Liver (tissue), 8 donors: ENCODE measurements at regions not wholly inside any gene's neighbourhood (a gene's known extent, or its start where the extent isn't known, plus 50 kb on each side); places are given as distances from the start of the nearest gene placed in this dataset.
"Not testable (repeated sequence)": the region's sequence is repeated elsewhere in the genome, so short reads cannot be mapped to it uniquely, and the experiment has no call there.

Experiments
- DNase-seq: peaks from one replicate; pipeline ENCODE4 v3.0.0-alpha.2; 2017; ENCODE audit warnings: low spot score
- H3K27ac ChIP-seq, 2 donors: one replicate each; pipeline ENCODE4 v1.7.0; 2013; ENCODE audit warnings: inconsistent platforms in 2 of 2, low read length in 2 of 2, control low read depth in 1 of 2, low read depth in 1 of 2, mild to moderate bottlenecking in 1 of 2
- H3K27me3 ChIP-seq, 4 donors: one replicate each; pipeline versions ENCODE4 v1.6.1 to v1.7.0; 2013; ENCODE audit warnings: low read length in 3 of 4, inconsistent platforms in 1 of 4, mild to moderate bottlenecking in 1 of 4, moderate library complexity in 1 of 4; ENCODE audit not compliant: control insufficient read depth in 4 of 4, insufficient read depth in 4 of 4
- H3K36me3 ChIP-seq, 4 donors: one replicate each; pipeline versions ENCODE4 v1.6.1 to v1.7.0; 2013; ENCODE audit warnings: low read length in 3 of 4, mild to moderate bottlenecking in 3 of 4, low read depth in 1 of 4, moderate library complexity in 1 of 4; ENCODE audit not compliant: control insufficient read depth in 4 of 4, insufficient read depth in 3 of 4
- H3K4me1 ChIP-seq, 4 donors: one replicate each; pipeline versions ENCODE4 v1.6.1 to v1.7.0; 2013; ENCODE audit warnings: low read length in 3 of 4, mild to moderate bottlenecking in 3 of 4, moderate library complexity in 1 of 4; ENCODE audit not compliant: control insufficient read depth in 4 of 4, insufficient read depth in 4 of 4
- H3K4me3 ChIP-seq, 3 donors: one replicate each; pipeline versions ENCODE4 v1.6.1 to v1.7.0; 2013; ENCODE audit warnings: low read length in 3 of 3, control low read depth in 1 of 3, low read depth in 1 of 3, mild to moderate bottlenecking in 1 of 3
- H3K9ac ChIP-seq, 2 donors: one replicate each; pipeline ENCODE4 v1.7.0; 2013; ENCODE audit warnings: low read length in 2 of 2, mild to moderate bottlenecking in 2 of 2, moderate library complexity in 2 of 2, control low read depth in 1 of 2, low read depth in 1 of 2
- H3K9me3 ChIP-seq, 4 donors: one replicate each; pipeline versions ENCODE4 v1.6.1 to v1.7.0; 2013; ENCODE audit warnings: low read length in 3 of 4; ENCODE audit not compliant: control insufficient read depth in 4 of 4
- EGR1 ChIP-seq, 2 donors: IDR thresholded peaks; 2 replicates each; pipeline ENCODE4 v1.6.1; 2016 to 2018; ENCODE audit warnings: antibody characterized with exemption in 2 of 2, low read depth in 2 of 2
- FOXA1 ChIP-seq: IDR thresholded peaks from 2 replicates; pipeline ENCODE4 v1.6.1; 2016; ENCODE audit warnings: antibody characterized with exemption
- FOXA2 ChIP-seq: IDR thresholded peaks from 2 replicates; pipeline ENCODE4 v1.6.1; 2016; ENCODE audit warnings: antibody characterized with exemption
- GABPA ChIP-seq, 2 donors: IDR thresholded peaks in 1 of 2; conservative IDR thresholded peaks in 1 of 2; 2 replicates each; pipeline ENCODE4 v1.6.1; 2016; ENCODE audit warnings: antibody characterized with exemption in 2 of 2, mild to moderate bottlenecking in 1 of 2, moderate library complexity in 1 of 2
- HNF4A ChIP-seq, 2 donors: conservative IDR thresholded peaks; 2 replicates each; pipeline ENCODE4 v1.6.1; 2016; ENCODE audit warnings: antibody characterized with exemption in 2 of 2, mild to moderate bottlenecking in 2 of 2
- HNF4G ChIP-seq: IDR thresholded peaks from 2 replicates; pipeline ENCODE4 v1.6.1; 2016; ENCODE audit warnings: antibody characterized with exemption
- JUND ChIP-seq, 2 donors: IDR thresholded peaks; 2 replicates each; pipeline ENCODE4 v1.6.1; 2016; ENCODE audit warnings: antibody characterized with exemption in 2 of 2
- NR2F2 ChIP-seq: IDR thresholded peaks from 2 replicates; pipeline ENCODE4 v1.6.1; 2016; ENCODE audit warnings: antibody characterized with exemption
- RAD21 ChIP-seq, 2 donors: IDR thresholded peaks; 2 replicates each; pipeline ENCODE4 v1.6.1; 2016; ENCODE audit warnings: antibody characterized with exemption in 2 of 2, mild to moderate bottlenecking in 2 of 2
- REST ChIP-seq: IDR thresholded peaks from 2 replicates; pipeline ENCODE4 v1.6.1; 2016; ENCODE audit warnings: antibody characterized with exemption, mild to moderate bottlenecking
- RXRA ChIP-seq, 2 donors: IDR thresholded peaks; 2 replicates each; pipeline ENCODE4 v1.6.1; 2017 to 2018; ENCODE audit warnings: antibody characterized with exemption in 2 of 2, mild to moderate bottlenecking in 1 of 2
- SP1 ChIP-seq: IDR thresholded peaks from 2 replicates; pipeline ENCODE4 v1.6.1; 2018; ENCODE audit warnings: antibody characterized with exemption, mild to moderate bottlenecking
- TAF1 ChIP-seq: conservative IDR thresholded peaks from 2 replicates; pipeline ENCODE4 v1.6.1; 2016; ENCODE audit warnings: antibody characterized with exemption, mild to moderate bottlenecking
- YY1 ChIP-seq: IDR thresholded peaks from 2 replicates; pipeline ENCODE4 v1.6.1; 2016; ENCODE audit warnings: antibody characterized with exemption, mild to moderate bottlenecking
- WGBS: extraction: QIAGEN DNeasy Blood & Tissue Kit; methylation state at CpG from one replicate; pipeline ENCODE4 v1.1.7; 2013; 5-methylcytosine and 5-hydroxymethylcytosine counted together
- TF ChIP-seq, protein P1 (sequence below): IDR thresholded peaks from 2 replicates; pipeline ENCODE4 v1.6.1; 2016; ENCODE audit warnings: antibody characterized with exemption
- TF ChIP-seq, protein P2 (sequence below): IDR thresholded peaks from 2 replicates; pipeline ENCODE4 v1.6.1; 2016; ENCODE audit warnings: antibody characterized with exemption
- TF ChIP-seq, protein P3 (sequence below): IDR thresholded peaks from 2 replicates; pipeline ENCODE4 v1.6.1; 2016; ENCODE audit warnings: antibody characterized with exemption
- TF ChIP-seq, protein P4 (sequence below): fragments of 150-350 bp; IDR thresholded peaks from 2 replicates; pipeline ENCODE4 v1.5.1; 2017; ENCODE audit warnings: improper control_type of control experiment, low read depth, low read length; ENCODE audit not compliant: missing input control
- donor health status: healthy.
- donor health status: healthy.
- donor health status: healthy.
- donor health status: healthy.
- donor health status: healthy.

DNA sequence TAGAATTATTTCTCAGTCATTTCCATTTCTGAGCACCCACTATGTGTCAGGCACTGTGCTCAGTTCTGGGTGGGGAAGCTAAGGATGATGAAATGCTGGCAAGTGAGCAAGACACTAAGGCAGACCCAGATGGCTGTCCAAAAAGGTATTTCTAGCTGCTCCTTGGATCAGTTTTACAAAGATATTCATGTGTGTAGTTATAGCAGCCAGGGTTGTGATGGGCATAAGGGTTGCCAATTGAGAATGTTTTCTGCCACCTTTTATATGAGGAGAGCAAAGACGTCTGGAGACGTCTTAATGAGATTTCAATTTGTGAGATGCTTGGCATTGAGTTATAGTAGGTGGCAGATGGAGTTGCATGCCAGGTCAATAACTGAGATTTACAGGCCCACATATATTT lies 197.1 kb upstream of the RASGRP1 start (continued):
- TF ChIP-seq, protein P1, sequence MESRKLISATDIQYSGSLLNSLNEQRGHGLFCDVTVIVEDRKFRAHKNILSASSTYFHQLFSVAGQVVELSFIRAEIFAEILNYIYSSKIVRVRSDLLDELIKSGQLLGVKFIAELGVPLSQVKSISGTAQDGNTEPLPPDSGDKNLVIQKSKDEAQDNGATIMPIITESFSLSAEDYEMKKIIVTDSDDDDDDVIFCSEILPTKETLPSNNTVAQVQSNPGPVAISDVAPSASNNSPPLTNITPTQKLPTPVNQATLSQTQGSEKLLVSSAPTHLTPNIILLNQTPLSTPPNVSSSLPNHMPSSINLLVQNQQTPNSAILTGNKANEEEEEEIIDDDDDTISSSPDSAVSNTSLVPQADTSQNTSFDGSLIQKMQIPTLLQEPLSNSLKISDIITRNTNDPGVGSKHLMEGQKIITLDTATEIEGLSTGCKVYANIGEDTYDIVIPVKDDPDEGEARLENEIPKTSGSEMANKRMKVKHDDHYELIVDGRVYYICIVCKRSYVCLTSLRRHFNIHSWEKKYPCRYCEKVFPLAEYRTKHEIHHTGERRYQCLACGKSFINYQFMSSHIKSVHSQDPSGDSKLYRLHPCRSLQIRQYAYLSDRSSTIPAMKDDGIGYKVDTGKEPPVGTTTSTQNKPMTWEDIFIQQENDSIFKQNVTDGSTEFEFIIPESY = no peak
- no peak for TF ChIP-seq FOXA1
- TF ChIP-seq JUND (IDR thresholded peaks at IDR 0.05) = no peak
- TF ChIP-seq GABPA (IDR thresholded peaks at IDR 0.05 in 1 of 2, conservative IDR thresholded peaks at IDR 0.05 in 1 of 2) = no peak
- TF ChIP-seq HNF4G = no peak
- no peak for TF ChIP-seq HNF4A (conservative IDR thresholded peaks at IDR 0.05)
- TF ChIP-seq EGR1 (IDR thresholded peaks at IDR 0.05; ENCODE audit: low read depth in 2 of 2) = no peak

DNA sequence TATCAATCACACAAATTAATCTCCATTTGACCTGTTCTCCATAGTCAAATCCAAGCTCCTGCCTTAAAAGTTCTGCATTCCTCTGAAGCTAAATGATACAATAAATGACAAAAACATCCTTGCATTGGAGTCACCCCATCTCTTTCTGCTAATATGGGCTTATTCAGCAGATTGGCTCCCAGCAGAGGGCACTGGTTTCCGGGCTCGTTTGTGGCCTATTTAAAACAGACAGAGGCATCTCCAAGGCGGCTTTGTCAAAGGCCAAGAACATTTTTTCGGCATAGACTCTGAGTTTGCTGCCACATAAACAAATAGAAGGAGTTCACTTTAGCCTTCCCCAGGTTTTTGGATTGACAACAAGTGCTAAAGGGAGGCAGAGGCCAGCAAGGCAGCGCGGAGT lies 204.4 kb upstream of the RASGRP1 start:
- Histone ChIP-seq H3K9ac (no peak overlapping the region), H3K27me3 (peaks cover 0 to 2% (median 0%) of the 10 kb centered on the region in 4 donors), H3K4me3 (no peak overlapping the region), H3K36me3 (no peaks in the 10 kb centered on the region), H3K4me1 (no peaks in the 10 kb centered on the region), H3K9me3 (no peaks in the 10 kb centered on the region), H3K27ac (no peak overlapping the region)
- 51% methylated on average over 6 of the region's 6 CpGs for WGBS
- TF ChIP-seq NR2F2 (no peak), RAD21 (IDR thresholded peaks at IDR 0.05) (peak in 1 of 2 donors; percentile 41)
- DNase-seq = no peak

DNA sequence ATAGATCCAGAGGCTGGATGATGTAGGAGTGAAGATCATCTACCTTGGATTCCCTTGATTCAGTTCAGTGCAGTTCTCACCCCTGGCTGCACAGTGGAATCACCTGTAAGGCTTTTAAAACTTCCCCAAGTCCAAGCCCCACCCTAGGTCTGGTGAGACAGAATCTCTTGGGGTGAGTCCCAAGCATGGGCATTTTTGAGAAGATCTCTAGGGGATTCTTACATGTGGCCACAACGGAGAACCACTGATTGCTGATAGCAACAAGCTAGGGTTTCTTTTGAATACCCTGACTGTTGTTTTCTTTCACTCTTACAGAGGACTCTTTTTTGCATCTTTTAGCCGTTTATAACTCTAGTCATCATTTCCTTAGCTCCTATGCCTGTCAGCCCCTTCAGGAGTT lies 204.9 kb upstream of the RASGRP1 start:
- no peak overlapping the region for H3K9ac ChIP-seq
- H3K4me3 ChIP-seq = no peak overlapping the region
- no peak for DNase-seq
- no peaks in the 10 kb centered on the region for H3K36me3 ChIP-seq
- no peak overlapping the region for H3K27ac ChIP-seq
- 69% methylated on average over 2 of the region's 2 CpGs for WGBS
- TF ChIP-seq REST (no peak), HNF4G (no peak), RAD21 (IDR thresholded peaks at IDR 0.05) (no peak), FOXA2 (no peak), FOXA1 (no peak), GABPA (IDR thresholded peaks at IDR 0.05 in 1 of 2, conservative IDR thresholded peaks at IDR 0.05 in 1 of 2) (no peak), TAF1 (no peak), SP1 (no peak), EGR1 (IDR thresholded peaks at IDR 0.05; ENCODE audit: low read depth in 2 of 2) (no peak), HNF4A (conservative IDR thresholded peaks at IDR 0.05) (no peak), NR2F2 (no peak), JUND (IDR thresholded peaks at IDR 0.05) (no peak), YY1 (no peak), RXRA (IDR thresholded peaks at IDR 0.05) (no peak)
- TF ChIP-seq, protein P2, sequence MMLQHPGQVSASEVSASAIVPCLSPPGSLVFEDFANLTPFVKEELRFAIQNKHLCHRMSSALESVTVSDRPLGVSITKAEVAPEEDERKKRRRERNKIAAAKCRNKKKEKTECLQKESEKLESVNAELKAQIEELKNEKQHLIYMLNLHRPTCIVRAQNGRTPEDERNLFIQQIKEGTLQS = no peak
- TF ChIP-seq, protein P1 = no peak
- TF ChIP-seq, protein P3, sequence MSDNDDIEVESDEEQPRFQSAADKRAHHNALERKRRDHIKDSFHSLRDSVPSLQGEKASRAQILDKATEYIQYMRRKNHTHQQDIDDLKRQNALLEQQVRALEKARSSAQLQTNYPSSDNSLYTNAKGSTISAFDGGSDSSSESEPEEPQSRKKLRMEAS = no peak
- TF ChIP-seq, protein P4, sequence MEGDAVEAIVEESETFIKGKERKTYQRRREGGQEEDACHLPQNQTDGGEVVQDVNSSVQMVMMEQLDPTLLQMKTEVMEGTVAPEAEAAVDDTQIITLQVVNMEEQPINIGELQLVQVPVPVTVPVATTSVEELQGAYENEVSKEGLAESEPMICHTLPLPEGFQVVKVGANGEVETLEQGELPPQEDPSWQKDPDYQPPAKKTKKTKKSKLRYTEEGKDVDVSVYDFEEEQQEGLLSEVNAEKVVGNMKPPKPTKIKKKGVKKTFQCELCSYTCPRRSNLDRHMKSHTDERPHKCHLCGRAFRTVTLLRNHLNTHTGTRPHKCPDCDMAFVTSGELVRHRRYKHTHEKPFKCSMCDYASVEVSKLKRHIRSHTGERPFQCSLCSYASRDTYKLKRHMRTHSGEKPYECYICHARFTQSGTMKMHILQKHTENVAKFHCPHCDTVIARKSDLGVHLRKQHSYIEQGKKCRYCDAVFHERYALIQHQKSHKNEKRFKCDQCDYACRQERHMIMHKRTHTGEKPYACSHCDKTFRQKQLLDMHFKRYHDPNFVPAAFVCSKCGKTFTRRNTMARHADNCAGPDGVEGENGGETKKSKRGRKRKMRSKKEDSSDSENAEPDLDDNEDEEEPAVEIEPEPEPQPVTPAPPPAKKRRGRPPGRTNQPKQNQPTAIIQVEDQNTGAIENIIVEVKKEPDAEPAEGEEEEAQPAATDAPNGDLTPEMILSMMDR = no peak
- H3K9me3 ChIP-seq = no peaks in the 10 kb centered on the region
- peaks cover 0 to 2% (median 0%) of the 10 kb centered on the region in 4 donors for H3K27me3 ChIP-seq
- H3K4me1 ChIP-seq = no peaks in the 10 kb centered on the region

DNA sequence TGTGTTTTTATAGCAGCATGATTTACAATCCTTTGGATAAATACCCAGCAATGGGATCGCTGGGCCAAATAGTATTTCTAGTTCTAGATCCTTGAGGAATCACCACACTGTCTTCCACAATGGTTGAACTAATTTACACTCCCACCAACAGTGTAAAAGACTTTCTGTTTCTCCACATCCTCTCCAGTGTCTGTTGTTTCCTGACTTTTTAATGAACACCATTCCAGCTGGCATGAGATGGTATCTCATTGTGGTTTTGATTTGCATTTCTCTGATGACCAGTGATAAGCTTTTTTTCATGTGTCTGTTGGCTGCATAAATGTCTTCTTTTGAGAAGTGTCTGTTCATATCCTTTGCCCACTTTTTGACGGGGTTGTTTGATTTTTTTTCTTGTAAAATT lies 209.5 kb upstream of the RASGRP1 start:
- H3K9me3 ChIP-seq, DNase-seq, H3K4me1 ChIP-seq, H3K27me3 ChIP-seq, H3K4me3 ChIP-seq, H3K36me3 ChIP-seq, H3K27ac ChIP-seq, H3K9ac ChIP-seq: not testable (repeated sequence)
- 84% methylated on average over 2 of the region's 2 CpGs for WGBS
